Heart right ventricle (tissue), 16 donors: ENCODE measurements at regions not wholly inside any gene's neighbourhood (a gene's known extent, or its start where the extent isn't known, plus 50 kb on each side); places are given as distances from the start of the nearest gene placed in this dataset.

Source experiments
- ATAC-seq, 8 donors: fragments of 200-7000 bp; cut with Tn5 transposase; one replicate each; pipeline ENCODE4 v1.9.1; 2020; ENCODE audit warnings: mild to moderate bottlenecking in 8 of 8, moderate library complexity in 8 of 8, moderate number of reproducible peaks in 1 of 8
- DNase-seq, 2 donors: peaks; one replicate each; pipeline ENCODE4 v3.0.0-alpha.2; 2020
- H3K27ac ChIP-seq, 10 donors: fragments of 200-600 bp; sonication (generic) in 2 of 10; one replicate each; pipeline versions ENCODE4 v1.5.0 to v1.8.0; 2020 to 2022; ENCODE audit warnings: mild to moderate bottlenecking in 3 of 10
- H3K27me3 ChIP-seq, 7 donors: fragments of 200-600 bp; one replicate each; pipeline ENCODE4 v1.8.0; 2021 to 2022; ENCODE audit warnings: mild to moderate bottlenecking in 2 of 7
- H3K36me3 ChIP-seq, 9 donors: fragments of 200-600 bp; sonication (generic) in 1 of 9; one replicate each; pipeline versions ENCODE4 v1.5.0 to v1.8.0; 2020 to 2022; ENCODE audit warnings: mild to moderate bottlenecking in 2 of 9
- H3K4me1 ChIP-seq, 9 donors: fragments of 200-600 bp; sonication (generic) in 1 of 9; one replicate each; pipeline versions ENCODE4 v1.5.0 to v1.8.0; 2020 to 2022; ENCODE audit warnings: mild to moderate bottlenecking in 4 of 9
- H3K4me3 ChIP-seq, 10 donors: fragments of 200-600 bp; sonication (generic) in 2 of 10; one replicate each; pipeline versions ENCODE4 v1.5.0 to v1.8.0; 2020 to 2022; ENCODE audit warnings: mild to moderate bottlenecking in 7 of 10, moderate library complexity in 2 of 10
- H3K9me3 ChIP-seq, 11 donors: fragments of 200-600 bp in 10 of 11; sonication (generic) in 2 of 11; one replicate each; pipeline versions ENCODE4 v1.5.0 to v1.8.0; 2013 to 2022; ENCODE audit warnings: mild to moderate bottlenecking in 2 of 11, control low read depth in 1 of 11, moderate library complexity in 1 of 11
- WGBS, 2 donors: extraction: QIAGEN DNeasy Blood & Tissue Kit; methylation state at CpG; one replicate each; pipeline ENCODE4 v1.1.7; 2013; ENCODE audit warnings: inconsistent platforms in 1 of 2; 5-methylcytosine and 5-hydroxymethylcytosine counted together
- intact Hi-C, 10 donors: fragments of 100-400 bp; cut with DNase I; formaldehyde crosslinking; loops; one replicate each; pipeline versions ENCODE4 v1.11.1 to v1.14.2; 2022
- TF ChIP-seq, protein P1 (sequence below), 9 donors: fragments of 200-600 bp; sonication (generic) in 2 of 9; IDR thresholded peaks; one replicate each; pipeline versions ENCODE4 v1.5.0 to v1.8.0; 2021 to 2022; ENCODE audit warnings: antibody characterized with exemption in 9 of 9, mild to moderate bottlenecking in 5 of 9, moderate library complexity in 1 of 9
- donor health status: Arrhythmogenic right ventricular cardiomyopathy.
- donor health status: ischemic (EF 13 %, LVEDD 7.1; RV severe dilation, severe dysfunction).
- donor health status: healthy with polysubstance abuse.
- donor health status: DM: no; HTN: yes; CAD: no.
- donor health status: DM: no; HTN: no; CAD: no.
- donor health status: ischemic (EF 25% LVEDD 6.9; RV normal size, moderate dysfunction).
- donor health status: ischemic (EF 25% LVEDD 5.7; RV mildly dilated, moderate dysfunction).
- donor health status: healthy.
- donor health status: DM: yes; HTN: yes; CAD: no.
- donor health status: Ischemic cardiomyopathy.
- donor health status: ischemic (EF 35%, LVEDD 5.7; RV mildly dilated, moderate dysfunction).
- donor health status: nonischemic (EF 11% LVEDD 7.7; RV severe dilation, severe dysfunction).
- donor health status: DM: yes; HTN: yes; CAD: no.
- donor health status: PGD.
- donor health status: ischemic (EF 29% LVEDD 5.4; RV normal size, mild dysfunction).
- donor health status: nonischemic (EF 23%, LVEDD 6.1; RV moderate dilation, normal function).

DNA sequence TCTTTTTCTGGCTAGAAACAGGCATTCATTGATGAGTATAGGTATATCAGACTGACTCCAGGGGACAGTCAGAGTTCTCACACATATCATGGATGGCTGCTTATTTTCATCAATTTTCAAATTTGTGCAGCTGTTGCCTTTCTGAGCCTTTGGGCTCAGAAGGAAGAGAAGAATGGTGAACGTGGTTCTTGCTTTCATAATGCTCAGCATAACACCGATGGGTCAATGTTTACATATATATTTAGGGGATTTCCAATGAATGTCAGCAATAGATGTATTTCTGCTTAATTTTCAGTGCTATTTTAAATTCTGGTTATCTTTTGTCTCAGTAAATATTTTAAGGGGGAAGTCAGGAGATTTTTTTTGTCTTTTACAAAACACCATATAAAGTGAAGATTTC, 581.4 kb upstream of the DPPA4 start:
- no peak overlapping the region for H3K27ac ChIP-seq
- TF ChIP-seq, protein P1, sequence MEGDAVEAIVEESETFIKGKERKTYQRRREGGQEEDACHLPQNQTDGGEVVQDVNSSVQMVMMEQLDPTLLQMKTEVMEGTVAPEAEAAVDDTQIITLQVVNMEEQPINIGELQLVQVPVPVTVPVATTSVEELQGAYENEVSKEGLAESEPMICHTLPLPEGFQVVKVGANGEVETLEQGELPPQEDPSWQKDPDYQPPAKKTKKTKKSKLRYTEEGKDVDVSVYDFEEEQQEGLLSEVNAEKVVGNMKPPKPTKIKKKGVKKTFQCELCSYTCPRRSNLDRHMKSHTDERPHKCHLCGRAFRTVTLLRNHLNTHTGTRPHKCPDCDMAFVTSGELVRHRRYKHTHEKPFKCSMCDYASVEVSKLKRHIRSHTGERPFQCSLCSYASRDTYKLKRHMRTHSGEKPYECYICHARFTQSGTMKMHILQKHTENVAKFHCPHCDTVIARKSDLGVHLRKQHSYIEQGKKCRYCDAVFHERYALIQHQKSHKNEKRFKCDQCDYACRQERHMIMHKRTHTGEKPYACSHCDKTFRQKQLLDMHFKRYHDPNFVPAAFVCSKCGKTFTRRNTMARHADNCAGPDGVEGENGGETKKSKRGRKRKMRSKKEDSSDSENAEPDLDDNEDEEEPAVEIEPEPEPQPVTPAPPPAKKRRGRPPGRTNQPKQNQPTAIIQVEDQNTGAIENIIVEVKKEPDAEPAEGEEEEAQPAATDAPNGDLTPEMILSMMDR (IDR thresholded peaks at IDR 0.05), result no peak
- H3K4me3 ChIP-seq, result no peak overlapping the region
- H3K27me3 ChIP-seq, result no peaks in the 10 kb centered on the region
- DNase-seq (no peak), ATAC-seq (no peak)
- WGBS, 2 donors, result 67 to 88% methylated on average over 2 of the region's 2 CpGs
- no peaks in the 10 kb centered on the region for H3K36me3 ChIP-seq
- peaks cover 0 to 15% (median 2%) of the 10 kb centered on the region in 11 donors for H3K9me3 ChIP-seq
- intact Hi-C loops, result no loop called here
- H3K4me1 ChIP-seq, result no peaks in the 10 kb centered on the region

DNA sequence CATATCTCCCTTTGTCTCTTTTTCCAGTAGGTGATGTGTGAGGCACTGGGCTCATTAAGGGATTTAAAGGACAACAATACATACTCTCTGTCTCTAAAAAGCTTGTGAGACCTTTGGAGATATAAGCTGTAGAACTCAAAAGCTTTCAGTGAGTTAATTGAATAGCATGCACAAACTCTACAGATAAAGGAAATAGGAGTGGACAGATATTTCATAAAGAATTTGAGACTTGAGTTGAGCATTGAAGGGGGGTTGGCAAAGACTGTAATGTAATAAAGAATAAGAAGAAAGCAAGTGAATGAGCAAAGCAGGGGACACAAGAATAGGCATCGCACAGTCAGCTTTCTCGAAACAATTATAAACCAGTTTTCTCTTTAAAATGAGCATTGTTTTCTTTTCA, 583.4 kb upstream of the DPPA4 start:
- DNase-seq (no peak), ATAC-seq (no peak)
- intact Hi-C loops, result no loop called here
- Histone ChIP-seq H3K9me3 (peaks cover 0 to 2% (median 0%) of the 10 kb centered on the region in 11 donors), H3K4me3 (no peak overlapping the region), H3K27me3 (no peaks in the 10 kb centered on the region), H3K36me3 (no peaks in the 10 kb centered on the region), H3K4me1 (no peaks in the 10 kb centered on the region), H3K27ac (no peak overlapping the region)
- WGBS, 2 donors, result 95% methylated on average over 2 of the region's 2 CpGs
- TF ChIP-seq, protein P1 (IDR thresholded peaks at IDR 0.05), result no peak

DNA sequence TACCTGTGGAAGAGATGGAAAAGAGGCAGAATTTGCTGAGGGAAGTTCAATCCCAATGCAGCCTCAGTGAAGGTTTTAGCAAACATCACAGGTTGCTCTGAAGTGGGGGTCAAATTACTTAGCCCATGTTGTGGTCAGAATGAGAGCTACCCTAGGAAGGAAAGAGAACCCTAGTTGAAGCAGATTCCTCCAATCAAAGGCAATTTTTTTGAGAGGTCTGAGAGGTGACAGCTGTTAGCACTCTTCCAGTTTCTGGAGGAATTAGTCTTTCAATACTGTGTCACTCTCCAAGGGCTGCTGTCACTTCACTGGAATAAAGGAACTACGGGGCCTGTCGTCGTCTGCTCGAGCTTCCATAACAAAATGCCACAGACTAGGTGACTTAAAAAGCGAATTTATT, 584.2 kb upstream of the DPPA4 start:
- no peaks in the 10 kb centered on the region for H3K27me3 ChIP-seq
- no peak for DNase-seq
- H3K9me3 ChIP-seq, result peaks cover 0 to 2% (median 0%) of the 10 kb centered on the region in 11 donors
- H3K27ac ChIP-seq, result no peak overlapping the region
- ATAC-seq, result no peak
- H3K36me3 ChIP-seq, result no peaks in the 10 kb centered on the region
- TF ChIP-seq, protein P1 (IDR thresholded peaks at IDR 0.05), result no peak
- no peaks in the 10 kb centered on the region for H3K4me1 ChIP-seq
- no peak overlapping the region for H3K4me3 ChIP-seq
- intact Hi-C loops, result no loop called here
- 59% methylated on average over 5 of the region's 5 CpGs for WGBS, 2 donors

DNA sequence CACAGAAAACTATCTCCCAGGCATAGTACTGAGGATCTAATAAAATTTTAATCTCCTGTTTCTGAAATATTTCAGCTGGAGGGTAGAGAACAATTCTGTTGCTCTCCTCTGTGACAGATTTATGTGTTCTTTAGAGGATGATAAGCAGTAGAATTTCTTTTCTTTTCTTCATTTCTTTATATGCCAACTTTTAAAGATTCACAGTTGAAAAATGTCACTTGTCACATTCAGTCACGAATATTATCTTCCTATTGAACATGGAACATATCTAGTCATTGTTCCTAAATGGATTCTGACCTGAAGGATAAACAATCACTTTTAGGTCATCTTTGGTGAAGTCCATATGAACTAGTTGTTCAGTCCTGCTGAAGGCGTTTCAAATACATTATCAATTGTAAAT, 585.5 kb upstream of the DPPA4 start:
- TF ChIP-seq, protein P1 (IDR thresholded peaks at IDR 0.05), result no peak
- DNase-seq (no peak), ATAC-seq (no peak)
- 49 to 65% methylated on average over 2 of the region's 2 CpGs for WGBS, 2 donors
- Histone ChIP-seq H3K9me3 (no peaks in the 10 kb centered on the region), H3K27ac (no peak overlapping the region), H3K4me3 (no peak overlapping the region), H3K36me3 (no peaks in the 10 kb centered on the region), H3K4me1 (no peaks in the 10 kb centered on the region), H3K27me3 (no peaks in the 10 kb centered on the region)
- intact Hi-C loops, result no loop called here

DNA sequence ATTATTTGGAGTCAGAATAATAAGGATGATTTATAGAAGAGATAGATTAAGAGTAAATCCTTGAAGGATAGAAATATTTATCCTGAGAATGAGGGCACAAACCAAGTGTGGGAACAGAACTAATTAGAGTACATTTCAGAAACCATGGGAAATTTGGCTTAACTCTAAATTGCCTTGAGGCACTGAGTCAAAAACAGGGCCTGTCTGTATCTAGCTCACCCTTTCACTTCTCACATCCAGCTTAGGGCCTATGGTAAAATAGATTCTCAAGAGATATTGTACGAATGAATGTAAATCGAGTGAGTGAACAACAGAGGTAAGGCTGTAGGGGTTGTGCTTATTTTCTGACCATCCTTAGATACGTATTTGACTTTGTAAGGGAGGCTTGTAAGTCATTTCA, 586.1 kb upstream of the DPPA4 start:
- ATAC-seq (no peak), DNase-seq (no peak)
- TF ChIP-seq, protein P1 (IDR thresholded peaks at IDR 0.05), result no peak
- Histone ChIP-seq H3K27me3 (no peaks in the 10 kb centered on the region), H3K4me1 (no peaks in the 10 kb centered on the region), H3K27ac (no peak overlapping the region), H3K9me3 (no peaks in the 10 kb centered on the region), H3K36me3 (no peaks in the 10 kb centered on the region), H3K4me3 (no peak overlapping the region)
- intact Hi-C loops, result no loop called here
- WGBS, 2 donors, result 86 to 87% methylated on average over 3 of the region's 3 CpGs
